WTC11 (cell line): ENCODE measurements at regions not wholly inside any gene's neighbourhood (a gene's known extent, or its start where the extent isn't known, plus 50 kb on each side); places are given as distances from the start of the nearest gene placed in this dataset.

Source experiments
- ATAC-seq: fragments of 200-7000 bp; cut with Tn5 transposase; 2 replicates; pipeline ENCODE4 v1.10.0; 2021; ENCODE audit warnings: mild to moderate bottlenecking, moderate library complexity
- CTCF ChIA-PET: fragments of 300-600 bp; sonication (Branson Sonifier 250); formaldehyde crosslinking; loops from one replicate; lab custom pipeline; 2021; ENCODE audit warnings: antibody characterized with exemption; lab: Charles Lee
- POLR2A ChIA-PET: fragments of 350-600 bp; sonication (Branson Sonifier 250); formaldehyde crosslinking; loops from one replicate; lab custom pipeline; 2021; ENCODE audit warnings: antibody characterized with exemption; lab: Charles Lee
- DNase-seq: peaks from one replicate; pipeline ENCODE4 v3.0.0; 2021; ENCODE audit warnings: low spot score
- H3K27ac Mint-ChIP-seq: 2 replicates; pipeline ENCODE4 v1.8.0; 2021; ENCODE audit warnings: mixed read lengths
- H3K27me3 Mint-ChIP-seq: 2 replicates; pipeline ENCODE4 v1.8.0; 2021; ENCODE audit warnings: low read depth, mild to moderate bottlenecking, moderate library complexity, mixed read lengths
- H3K36me3 Mint-ChIP-seq: 2 replicates; pipeline ENCODE4 v1.8.0; 2021; ENCODE audit warnings: mixed read lengths
- H3K4me1 Mint-ChIP-seq: 2 replicates; pipeline ENCODE4 v1.8.0; 2022; ENCODE audit warnings: mixed read lengths
- H3K4me3 Mint-ChIP-seq: 2 replicates; pipeline ENCODE4 v1.8.0; 2021; ENCODE audit warnings: mild to moderate bottlenecking, moderate library complexity, mixed read lengths
- H3K9me3 Mint-ChIP-seq: 2 replicates; pipeline ENCODE4 v1.8.0; 2021; ENCODE audit warnings: mixed read lengths
- ARID4B ChIP-seq: sonication (generic); formaldehyde crosslinking; IDR thresholded peaks from 2 replicates; pipeline ENCODE4 v1.8.0; 2023; ENCODE audit warnings: missing genetic modification reagents, mild to moderate bottlenecking, borderline replicate concordance
- ATF1 ChIP-seq: sonication (generic); formaldehyde crosslinking; IDR thresholded peaks from 2 replicates; pipeline ENCODE4 v1.8.1; 2023; ENCODE audit warnings: mild to moderate bottlenecking, moderate library complexity, missing genetic modification reagents
- CREB1 ChIP-seq: sonication (generic); formaldehyde crosslinking; IDR thresholded peaks from 2 replicates; pipeline ENCODE4 v1.8.0; 2023; ENCODE audit warnings: mild to moderate bottlenecking, missing genetic modification reagents
- CTCF ChIP-seq: fragments of 200-600 bp; IDR thresholded peaks from 2 replicates; pipeline ENCODE4 v1.8.0; 2022; ENCODE audit warnings: antibody characterized with exemption
- E2F5 ChIP-seq: sonication (generic); formaldehyde crosslinking; IDR thresholded peaks from 2 replicates; pipeline ENCODE4 v1.8.1; 2022; ENCODE audit warnings: mild to moderate bottlenecking, moderate library complexity, missing genetic modification reagents
- ERG ChIP-seq: fragments of 250-450 bp; sonication (Bioruptor Pico); IDR thresholded peaks from 2 replicates; pipeline ENCODE4 v1.8.0; 2021; ENCODE audit warnings: mild to moderate bottlenecking
- ESRRA ChIP-seq: sonication (generic); formaldehyde crosslinking; IDR thresholded peaks from 2 replicates; pipeline ENCODE4 v1.8.1; 2022; ENCODE audit warnings: mild to moderate bottlenecking, missing genetic modification reagents, borderline replicate concordance
- ETV6 ChIP-seq: sonication (generic); formaldehyde crosslinking; IDR thresholded peaks from 2 replicates; pipeline ENCODE4 v1.8.1; 2022; ENCODE audit warnings: mild to moderate bottlenecking, missing genetic modification reagents
- GRHL2 ChIP-seq: fragments of 250-450 bp; sonication (Bioruptor Pico); IDR thresholded peaks from 2 replicates; pipeline ENCODE4 v1.8.0; 2022; ENCODE audit warnings: mild to moderate bottlenecking, moderate library complexity; ENCODE audit not compliant: insufficient replicate concordance, severe bottlenecking
- JUN ChIP-seq: sonication (generic); formaldehyde crosslinking; IDR thresholded peaks from 2 replicates; pipeline ENCODE4 v1.8.0; 2023; ENCODE audit warnings: mild to moderate bottlenecking, missing genetic modification reagents
- MXD4 ChIP-seq: fragments of 250-450 bp; sonication (Bioruptor Pico); IDR thresholded peaks from 2 replicates; pipeline ENCODE4 v1.8.0; 2021; ENCODE audit warnings: mild to moderate bottlenecking, moderate library complexity, borderline replicate concordance
- NFATC4 ChIP-seq: fragments of 250-450 bp; sonication (Bioruptor Pico); IDR thresholded peaks from 2 replicates; pipeline ENCODE4 v1.9.0; 2021; ENCODE audit warnings: mild to moderate bottlenecking
- NFE2L1 ChIP-seq: sonication (generic); formaldehyde crosslinking; IDR thresholded peaks from 2 replicates; pipeline ENCODE4 v1.8.1; 2023; ENCODE audit warnings: missing genetic modification reagents
- PRRX2 ChIP-seq: fragments of 250-450 bp; sonication (Bioruptor Pico); IDR thresholded peaks from 2 replicates; pipeline ENCODE4 v1.8.0; 2021; ENCODE audit warnings: mild to moderate bottlenecking
- ZBTB21 ChIP-seq: sonication (generic); formaldehyde crosslinking; IDR thresholded peaks from 2 replicates; pipeline ENCODE4 v1.8.1; 2023; ENCODE audit warnings: mild to moderate bottlenecking, missing genetic modification reagents, borderline replicate concordance
- ZBTB43 ChIP-seq: sonication (generic); formaldehyde crosslinking; IDR thresholded peaks from 2 replicates; pipeline ENCODE4 v1.8.1; 2023; ENCODE audit warnings: mild to moderate bottlenecking, missing genetic modification reagents
- ZNF317 ChIP-seq: sonication (generic); formaldehyde crosslinking; IDR thresholded peaks from 2 replicates; pipeline ENCODE4 v1.8.1; 2023; ENCODE audit warnings: low read depth, mild to moderate bottlenecking, moderate library complexity, missing genetic modification reagents, borderline replicate concordance
- ZNF416 ChIP-seq: fragments of 250-450 bp; sonication (Bioruptor Pico); IDR thresholded peaks from 2 replicates; pipeline ENCODE4 v1.9.0; 2021; ENCODE audit warnings: mild to moderate bottlenecking, inconsistent platforms

- H3K27me3 Mint-ChIP-seq = peaks cover 8% of the 10 kb centered on the region
- no peak for DNase-seq
- no peak for TF ChIP-seq ATF1 (CRISPR knock-in tag)
- no peak for TF ChIP-seq ETV6 (CRISPR knock-in tag)
- no peak for TF ChIP-seq PRRX2
- no peak for TF ChIP-seq NFE2L1 (CRISPR knock-in tag)
- TF ChIP-seq E2F5 (CRISPR knock-in tag) = no peak
- no peak for TF ChIP-seq ERG (CRISPR knock-in tag)
- TF ChIP-seq ARID4B = no peak
- TF ChIP-seq ZNF317 (CRISPR knock-in tag) = no peak
- no peak for TF ChIP-seq MXD4 (CRISPR knock-in tag)
- no peak for TF ChIP-seq ZBTB21 (CRISPR knock-in tag)
- TF ChIP-seq ZBTB43 = no peak
- no peak for TF ChIP-seq JUN (CRISPR knock-in tag)
- no peak for TF ChIP-seq GRHL2 (CRISPR knock-in tag)
- no peak for TF ChIP-seq CTCF
- TF ChIP-seq ESRRA (CRISPR knock-in tag) = no peak
- no peak for TF ChIP-seq NFATC4 (CRISPR knock-in tag)
- TF ChIP-seq CREB1 (CRISPR knock-in tag) = no peak
- no peak for TF ChIP-seq ZNF416 (CRISPR knock-in tag)
- H3K27ac Mint-ChIP-seq = no peak overlapping the region; the same call in 1 of the 2 replicates
- H3K9me3 Mint-ChIP-seq = peaks cover 35% of the 10 kb centered on the region
- no peaks in the 10 kb centered on the region; the same call in 1 of the 2 replicates for H3K36me3 Mint-ChIP-seq
- ChIA-PET POLR2A (no interaction called here), CTCF (no interaction called here)
- ATAC-seq = no peak
- no peaks in the 10 kb centered on the region for H3K4me1 Mint-ChIP-seq
- H3K4me3 Mint-ChIP-seq = no peak overlapping the region
Observed at GRCh38 chr2:240229603-240230235, 89.3 kb upstream of the OTOS start.
